Caco-2 (cell line): ENCODE measurements at regions not wholly inside any gene's neighbourhood (a gene's known extent, or its start where the extent isn't known, plus 50 kb on each side); places are given as distances from the start of the nearest gene placed in this dataset.

Experiments used
- BruUV-seq: library from RNA; stranded (reverse); fragments of 400-500 nt; replicated peaks from 2 replicates; lab custom pipeline; 2021; lab: Mats Ljungman, UMichigan
- CTCF ChIA-PET: fragments of 300-600 bp; sonication (Branson Sonifier 250); formaldehyde crosslinking; loops from one replicate; lab custom pipeline; 2022; ENCODE audit warnings: antibody characterized with exemption; lab: Charles Lee
- POLR2A ChIA-PET: fragments of 300-600 bp; sonication (Branson Sonifier 250); formaldehyde crosslinking; loops from one replicate; lab custom pipeline; 2022; ENCODE audit warnings: antibody characterized with exemption; lab: Charles Lee
- DNase-seq, 2 experiments: peaks; one replicate each; pipeline versions ENCODE4 v3.0.0 to v3.0.0-alpha.2; 2020 to 2022
- H3K27me3 ChIP-seq: replicated peaks from 2 replicates; pipeline ENCODE4 v1.6.0; 2011; ENCODE audit warnings: low read length; ENCODE audit not compliant: control insufficient read depth, insufficient read depth
- H3K36me3 ChIP-seq: 2 replicates; pipeline ENCODE4 v1.5.1; 2011; ENCODE audit warnings: low read length; ENCODE audit not compliant: control insufficient read depth, insufficient read depth
- H3K4me1 ChIP-seq: fragments of 250-450 bp; sonication (Bioruptor Pico); 2 replicates; pipeline ENCODE4 v1.5.1; 2020; ENCODE audit warnings: mild to moderate bottlenecking
- H3K4me3 ChIP-seq: 2 replicates; pipeline ENCODE4 v1.5.1; 2011; ENCODE audit warnings: low read depth, mild to moderate bottlenecking, control low read depth, low read length
- H3K9me3 ChIP-seq: fragments of 250-450 bp; sonication (Bioruptor Pico); 2 replicates; pipeline ENCODE4 v1.5.1; 2020; ENCODE audit warnings: mild to moderate bottlenecking, moderate library complexity
- H3K27ac Mint-ChIP-seq: one replicate; pipeline ENCODE4 v1.8.0; 2022; ENCODE audit warnings: mixed read lengths; ENCODE audit not compliant: unreplicated experiment
- H3K27me3 Mint-ChIP-seq: one replicate; pipeline ENCODE4 v1.8.0; 2022; ENCODE audit warnings: mixed read lengths; ENCODE audit not compliant: insufficient read depth, unreplicated experiment
- H3K36me3 Mint-ChIP-seq: one replicate; pipeline ENCODE4 v1.8.0; 2022; ENCODE audit warnings: mild to moderate bottlenecking, mixed read lengths; ENCODE audit not compliant: insufficient read depth, unreplicated experiment
- H3K4me1 Mint-ChIP-seq: one replicate; pipeline ENCODE4 v1.8.0; 2022; ENCODE audit warnings: low read depth, mixed read lengths; ENCODE audit not compliant: unreplicated experiment
- H3K4me3 Mint-ChIP-seq: one replicate; pipeline ENCODE4 v1.8.0; 2022; ENCODE audit warnings: mild to moderate bottlenecking, moderate library complexity, mixed read lengths; ENCODE audit not compliant: unreplicated experiment
- H3K9me3 Mint-ChIP-seq: one replicate; pipeline ENCODE4 v1.8.0; 2022; ENCODE audit warnings: mixed read lengths; ENCODE audit not compliant: unreplicated experiment
- intact Hi-C: fragments of 100-400 bp; cut with micrococcal nuclease; formaldehyde crosslinking; loops from one replicate; pipeline ENCODE4 v1.10.0; 2022; ENCODE audit not compliant: unreplicated experiment
- TF ChIP-seq, protein P1 (sequence below), 2 experiments: fragments of 200-600 bp in 1 of 2; IDR thresholded peaks; 1 replicate in 1 of 2; 2 replicates in 1 of 2; pipeline versions ENCODE4 v1.5.1 to v1.8.0; 2011 to 2022; ENCODE audit warnings: antibody characterized with exemption in 1 of 2, control low read depth in 1 of 2, inconsistent platforms in 1 of 2, low read depth in 1 of 2, low read length in 1 of 2, mild to moderate bottlenecking in 1 of 2, moderate library complexity in 1 of 2; ENCODE audit not compliant: insufficient read depth in 1 of 2, severe bottlenecking in 1 of 2, unreplicated experiment in 1 of 2

DNA sequence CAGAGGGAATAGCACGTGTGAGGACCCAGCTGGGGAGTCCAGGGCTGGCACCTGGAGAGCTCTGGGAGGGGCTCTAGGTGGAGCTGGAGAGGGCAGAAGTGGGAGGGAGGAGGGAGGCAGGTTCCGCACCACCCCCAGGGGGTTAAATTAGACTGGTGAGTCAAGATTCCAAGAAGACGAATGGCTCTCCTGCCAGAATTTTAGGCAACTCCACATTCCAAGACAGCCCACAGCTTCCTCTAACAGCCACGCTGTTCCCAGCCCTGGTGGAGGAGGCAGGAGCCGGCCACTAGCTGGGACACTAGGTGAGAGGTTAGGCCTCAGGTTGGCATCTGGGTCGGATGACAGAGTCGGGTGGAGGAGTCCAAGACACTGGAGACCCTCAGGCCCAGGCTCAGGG, 60.2 kb downstream of the TFAP2C start:
- H3K27me3 ChIP-seq = no peaks in the 10 kb centered on the region
- intact Hi-C loops = no loop called here
- no peaks in the 10 kb centered on the region for H3K36me3 ChIP-seq
- H3K4me3 ChIP-seq = no peak overlapping the region
- peak in 1 of 2 experiments; percentile 57 for DNase-seq
- H3K9me3 ChIP-seq = no peaks in the 10 kb centered on the region
- Mint-ChIP-seq H3K27ac (no peak overlapping the region), H3K4me3 (no peak overlapping the region), H3K4me1 (peaks cover 20% of the 10 kb centered on the region), H3K9me3 (no peaks in the 10 kb centered on the region), H3K36me3 (no peaks in the 10 kb centered on the region), H3K27me3 (peaks cover 2% of the 10 kb centered on the region)
- TF ChIP-seq, protein P1, sequence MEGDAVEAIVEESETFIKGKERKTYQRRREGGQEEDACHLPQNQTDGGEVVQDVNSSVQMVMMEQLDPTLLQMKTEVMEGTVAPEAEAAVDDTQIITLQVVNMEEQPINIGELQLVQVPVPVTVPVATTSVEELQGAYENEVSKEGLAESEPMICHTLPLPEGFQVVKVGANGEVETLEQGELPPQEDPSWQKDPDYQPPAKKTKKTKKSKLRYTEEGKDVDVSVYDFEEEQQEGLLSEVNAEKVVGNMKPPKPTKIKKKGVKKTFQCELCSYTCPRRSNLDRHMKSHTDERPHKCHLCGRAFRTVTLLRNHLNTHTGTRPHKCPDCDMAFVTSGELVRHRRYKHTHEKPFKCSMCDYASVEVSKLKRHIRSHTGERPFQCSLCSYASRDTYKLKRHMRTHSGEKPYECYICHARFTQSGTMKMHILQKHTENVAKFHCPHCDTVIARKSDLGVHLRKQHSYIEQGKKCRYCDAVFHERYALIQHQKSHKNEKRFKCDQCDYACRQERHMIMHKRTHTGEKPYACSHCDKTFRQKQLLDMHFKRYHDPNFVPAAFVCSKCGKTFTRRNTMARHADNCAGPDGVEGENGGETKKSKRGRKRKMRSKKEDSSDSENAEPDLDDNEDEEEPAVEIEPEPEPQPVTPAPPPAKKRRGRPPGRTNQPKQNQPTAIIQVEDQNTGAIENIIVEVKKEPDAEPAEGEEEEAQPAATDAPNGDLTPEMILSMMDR (IDR thresholded peaks at IDR 0.05; ENCODE audit: insufficient read depth in 1 of 2, low read depth in 1 of 2, low read length in 1 of 2, severe bottlenecking in 1 of 2, unreplicated experiment in 1 of 2) = no peak
- CTCF ChIA-PET = interaction anchor here (1.1 kb wide), 1 partner anchor 59 kb away, joined by 3 read pairs; no protein-coding TSS in a partner anchor
- peaks cover 8% of the 10 kb centered on the region; the same call in 1 of the 2 replicates for H3K4me1 ChIP-seq
- POLR2A ChIA-PET = interaction anchor here (0.6 kb wide), 1 partner anchor 293 kb away, joined by 3 read pairs; no protein-coding TSS in a partner anchor
- no TSS peak for BruUV-seq

GRCh38 chr20:56689852-56690485, 60.9 kb downstream of the TFAP2C start:
- Histone ChIP-seq H3K4me1 (peaks cover 8% of the 10 kb centered on the region; the same call in 1 of the 2 replicates), H3K27me3 (no peaks in the 10 kb centered on the region), H3K9me3 (no peaks in the 10 kb centered on the region), H3K36me3 (no peaks in the 10 kb centered on the region), H3K4me3 (no peak overlapping the region)
- H3K4me1 Mint-ChIP-seq = peaks cover 20% of the 10 kb centered on the region
- peaks cover 2% of the 10 kb centered on the region for H3K27me3 Mint-ChIP-seq
- no peak for DNase-seq
- H3K4me3 Mint-ChIP-seq = no peak overlapping the region
- ChIA-PET POLR2A (interaction anchor here (0.6 kb wide), 1 partner anchor 294 kb away, joined by 3 read pairs; no protein-coding TSS in a partner anchor), CTCF (interaction anchor here (1.1 to 1.2 kb wide), 2 partner anchors 60 to 154 kb away, joined by 3 read pairs; no protein-coding TSS in a partner anchor)
- H3K9me3 Mint-ChIP-seq = no peaks in the 10 kb centered on the region
- no TSS peak for BruUV-seq
- TF ChIP-seq, protein P1 (IDR thresholded peaks at IDR 0.05; ENCODE audit: insufficient read depth in 1 of 2, low read depth in 1 of 2, low read length in 1 of 2, severe bottlenecking in 1 of 2, unreplicated experiment in 1 of 2) = no peak
- no peak overlapping the region for H3K27ac Mint-ChIP-seq
- H3K36me3 Mint-ChIP-seq = no peaks in the 10 kb centered on the region
- intact Hi-C loops = no loop called here

GRCh38 chr20:56690531-56691175, 61.5 kb downstream of the TFAP2C start:
- intact Hi-C loops = no loop called here
- no peaks in the 10 kb centered on the region for H3K36me3 ChIP-seq
- no peaks in the 10 kb centered on the region for H3K27me3 ChIP-seq
- CTCF ChIA-PET = interaction anchor here (0.5 to 1.2 kb wide), 4 partner anchors 10 to 285 kb away, joined by 3 read pairs; no protein-coding TSS in a partner anchor
- Mint-ChIP-seq H3K9me3 (no peaks in the 10 kb centered on the region), H3K4me1 (peaks cover 20% of the 10 kb centered on the region), H3K27me3 (peaks cover 2% of the 10 kb centered on the region), H3K36me3 (no peaks in the 10 kb centered on the region), H3K4me3 (no peak overlapping the region), H3K27ac (no peak overlapping the region)
- TF ChIP-seq, protein P1 (IDR thresholded peaks at IDR 0.05; ENCODE audit: insufficient read depth in 1 of 2, low read depth in 1 of 2, low read length in 1 of 2, severe bottlenecking in 1 of 2, unreplicated experiment in 1 of 2) = no peak
- no peak overlapping the region for H3K4me3 ChIP-seq
- no peak for DNase-seq
- no TSS peak for BruUV-seq
- peaks cover 8% of the 10 kb centered on the region; the same call in 1 of the 2 replicates for H3K4me1 ChIP-seq
- no peaks in the 10 kb centered on the region for H3K9me3 ChIP-seq
- POLR2A ChIA-PET = no interaction called here
